ENCODE measurements at regions not wholly inside any gene's neighbourhood (a gene's known extent, or its start where the extent isn't known, plus 50 kb on each side); places are given as distances from the start of the nearest gene placed in this dataset.

GRCh38 chr5:176741561-176742211 is 68.7 kb upstream of the UNC5A start:
- no peak for TF ChIP-seq CTCF (IDR thresholded peaks at IDR 0.05)
- TF ChIP-seq EZH2 (IDR thresholded peaks at IDR 0.05) = no peak
- no peak for TF ChIP-seq EZH2phosphoT487 (IDR thresholded peaks at IDR 0.05)
